OCI-LY1 (cell line): ENCODE measurements at regions not wholly inside any gene's neighbourhood (a gene's known extent, or its start where the extent isn't known, plus 50 kb on each side); places are given as distances from the start of the nearest gene placed in this dataset.

Experiments used
- EZH2 ChIP-seq: fragments of 200-600 bp; sonication (generic), shearing (Covaris generic); IDR thresholded peaks from 2 replicates; pipeline ENCODE4 v1.8.0; 2017; ENCODE audit warnings: borderline replicate concordance, mixed run types, mild to moderate bottlenecking, antibody characterized with exemption, low read length, moderate library complexity, mixed read lengths
- TF ChIP-seq, protein P1 (sequence below): fragments of 200-600 bp; sonication (generic), shearing (Covaris generic); IDR thresholded peaks from 2 replicates; pipeline ENCODE4 v1.5.1; 2017; ENCODE audit warnings: mild to moderate bottlenecking, antibody characterized with exemption, low read length, moderate library complexity, mixed read lengths

DNA sequence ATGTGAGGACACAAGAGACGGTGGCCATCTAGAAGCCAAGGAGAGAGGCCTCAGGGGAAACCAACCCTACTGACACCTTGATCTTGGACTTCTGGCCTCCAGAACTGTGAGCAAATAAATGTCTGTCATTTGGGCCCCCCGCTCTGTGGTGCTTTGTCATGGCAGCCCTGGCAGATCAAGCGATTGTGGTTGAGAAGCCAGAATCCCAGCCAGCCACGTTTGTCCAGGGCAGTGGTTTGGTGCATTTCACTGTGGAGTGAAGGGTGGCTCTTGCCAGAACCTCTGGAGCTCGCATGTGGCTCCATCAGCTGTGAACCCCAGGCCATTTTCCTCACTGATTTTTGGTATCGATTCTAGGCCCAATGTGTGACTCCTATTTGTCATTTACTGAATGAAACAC, 404.9 kb downstream of the BCL11B start:
- TF ChIP-seq, protein P1, sequence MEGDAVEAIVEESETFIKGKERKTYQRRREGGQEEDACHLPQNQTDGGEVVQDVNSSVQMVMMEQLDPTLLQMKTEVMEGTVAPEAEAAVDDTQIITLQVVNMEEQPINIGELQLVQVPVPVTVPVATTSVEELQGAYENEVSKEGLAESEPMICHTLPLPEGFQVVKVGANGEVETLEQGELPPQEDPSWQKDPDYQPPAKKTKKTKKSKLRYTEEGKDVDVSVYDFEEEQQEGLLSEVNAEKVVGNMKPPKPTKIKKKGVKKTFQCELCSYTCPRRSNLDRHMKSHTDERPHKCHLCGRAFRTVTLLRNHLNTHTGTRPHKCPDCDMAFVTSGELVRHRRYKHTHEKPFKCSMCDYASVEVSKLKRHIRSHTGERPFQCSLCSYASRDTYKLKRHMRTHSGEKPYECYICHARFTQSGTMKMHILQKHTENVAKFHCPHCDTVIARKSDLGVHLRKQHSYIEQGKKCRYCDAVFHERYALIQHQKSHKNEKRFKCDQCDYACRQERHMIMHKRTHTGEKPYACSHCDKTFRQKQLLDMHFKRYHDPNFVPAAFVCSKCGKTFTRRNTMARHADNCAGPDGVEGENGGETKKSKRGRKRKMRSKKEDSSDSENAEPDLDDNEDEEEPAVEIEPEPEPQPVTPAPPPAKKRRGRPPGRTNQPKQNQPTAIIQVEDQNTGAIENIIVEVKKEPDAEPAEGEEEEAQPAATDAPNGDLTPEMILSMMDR, result no peak
- no peak for TF ChIP-seq EZH2
